Karpas-422 (cell line): ENCODE measurements at regions not wholly inside any gene's neighbourhood (a gene's known extent, or its start where the extent isn't known, plus 50 kb on each side); places are given as distances from the start of the nearest gene placed in this dataset.

ENCODE experiments used
- DNase-seq: peaks from one replicate; pipeline ENCODE4 v3.0.0-alpha.2; 2015
- H2AFZ ChIP-seq: fragments of 200-600 bp; sonication (generic); 2 replicates; pipeline ENCODE4 v1.6.1; 2014; ENCODE audit warnings: antibody characterized with exemption, low read length, mixed read lengths
- H3K27ac ChIP-seq: fragments of 200-600 bp; sonication (generic); 2 replicates; pipeline ENCODE4 v1.5.1; 2014; ENCODE audit warnings: mild to moderate bottlenecking, low read length, moderate library complexity
- H3K27me3 ChIP-seq: fragments of 200-600 bp; sonication (generic); 2 replicates; pipeline ENCODE4 v1.6.1; 2014; ENCODE audit warnings: low read length, mixed read lengths
- H3K36me3 ChIP-seq: fragments of 200-600 bp; sonication (generic); 2 replicates; pipeline ENCODE4 v1.6.1; 2014; ENCODE audit warnings: low read length, mixed read lengths; ENCODE audit not compliant: insufficient read depth
- H3K4me1 ChIP-seq: fragments of 200-600 bp; sonication (generic); 2 replicates; pipeline ENCODE4 v1.6.1; 2014; ENCODE audit warnings: mild to moderate bottlenecking, low read length, mixed read lengths
- H3K4me2 ChIP-seq: fragments of 200-600 bp; sonication (generic); 2 replicates; pipeline ENCODE4 v1.6.1; 2014; ENCODE audit warnings: low read length, low read depth, mild to moderate bottlenecking; ENCODE audit not compliant: poor library complexity, severe bottlenecking
- H3K4me3 ChIP-seq: fragments of 200-600 bp; sonication (generic); 2 replicates; pipeline ENCODE4 v1.5.1; 2014; ENCODE audit warnings: mild to moderate bottlenecking, antibody characterized with exemption, low read length, mixed read lengths
- H3K79me2 ChIP-seq: fragments of 200-600 bp; sonication (generic); 2 replicates; pipeline ENCODE4 v1.6.1; 2014; ENCODE audit warnings: mild to moderate bottlenecking, low read length, mixed read lengths
- H3K9ac ChIP-seq: fragments of 200-600 bp; sonication (generic); 2 replicates; pipeline ENCODE4 v1.6.0; 2014; ENCODE audit warnings: low read length
- H3K9me2 ChIP-seq: fragments of 200-600 bp; sonication (generic), shearing (Covaris generic); replicated peaks from 2 replicates; pipeline ENCODE4 v1.6.0; 2014; ENCODE audit warnings: mild to moderate bottlenecking, low read length, moderate library complexity; ENCODE audit not compliant: insufficient read depth
- H3K9me3 ChIP-seq: fragments of 300-700, 200-600 bp; sonication (generic); 2 replicates; pipeline ENCODE4 v1.6.1; 2014; ENCODE audit warnings: low read length, mixed read lengths
- H4K20me1 ChIP-seq: fragments of 200-600 bp; sonication (generic); 2 replicates; pipeline ENCODE4 v1.6.1; 2014; ENCODE audit warnings: mild to moderate bottlenecking, antibody characterized with exemption, low read length, low read depth; ENCODE audit not compliant: insufficient read depth

- H3K27ac ChIP-seq: no peak overlapping the region
- H3K36me3 ChIP-seq: no peaks in the 10 kb centered on the region
- no peaks in the 10 kb centered on the region for H4K20me1 ChIP-seq
- H3K9me3 ChIP-seq: peaks cover 5% of the 10 kb centered on the region; the same call in 1 of the 2 replicates
- no peak overlapping the region for H3K4me3 ChIP-seq
- H3K9me2 ChIP-seq: no peaks in the 10 kb centered on the region
- no peak overlapping the region for H3K4me2 ChIP-seq
- DNase-seq: no peak
- no peaks in the 10 kb centered on the region for H3K27me3 ChIP-seq
- H3K9ac ChIP-seq: no peak overlapping the region
- H3K4me1 ChIP-seq: no peaks in the 10 kb centered on the region
- no peaks in the 10 kb centered on the region for H3K79me2 ChIP-seq
- no peak overlapping the region for H2AFZ ChIP-seq
These were observed 159.8 kb downstream of the SLITRK1 start for GRCh38 chr13:83722443-83722842.

- no peaks in the 10 kb centered on the region for H4K20me1 ChIP-seq
- H2AFZ ChIP-seq: no peak overlapping the region
- H3K4me3 ChIP-seq: no peak overlapping the region
- no peak overlapping the region for H3K4me2 ChIP-seq
- no peaks in the 10 kb centered on the region for H3K79me2 ChIP-seq
- no peaks in the 10 kb centered on the region for H3K9me2 ChIP-seq
- no peak overlapping the region for H3K27ac ChIP-seq
- no peak overlapping the region for H3K9ac ChIP-seq
- H3K4me1 ChIP-seq: no peaks in the 10 kb centered on the region
- peaks cover 3% of the 10 kb centered on the region; the same call in 1 of the 2 replicates for H3K9me3 ChIP-seq
- no peak for DNase-seq
- no peaks in the 10 kb centered on the region for H3K27me3 ChIP-seq
- H3K36me3 ChIP-seq: no peaks in the 10 kb centered on the region
These were observed 166.2 kb downstream of the SLITRK1 start for GRCh38 chr13:83716121-83716520.

GRCh38 chr13:83714236-83714635 lies 168.0 kb downstream of the SLITRK1 start:
- no peaks in the 10 kb centered on the region for H3K79me2 ChIP-seq
- H3K4me1 ChIP-seq: no peaks in the 10 kb centered on the region
- peaks cover 3% of the 10 kb centered on the region; the same call in 1 of the 2 replicates for H3K9me3 ChIP-seq
- H3K9me2 ChIP-seq: no peaks in the 10 kb centered on the region
- no peak overlapping the region for H3K4me3 ChIP-seq
- H3K36me3 ChIP-seq: no peaks in the 10 kb centered on the region
- H3K9ac ChIP-seq: no peak overlapping the region
- H2AFZ ChIP-seq: no peak overlapping the region
- no peak overlapping the region for H3K4me2 ChIP-seq
- no peak overlapping the region for H3K27ac ChIP-seq
- no peak for DNase-seq
- H4K20me1 ChIP-seq: no peaks in the 10 kb centered on the region
- no peaks in the 10 kb centered on the region for H3K27me3 ChIP-seq

GRCh38 chr13:83710133-83710515 lies 172.2 kb downstream of the SLITRK1 start:
- Histone ChIP-seq H2AFZ (no peak overlapping the region), H3K4me2 (no peak overlapping the region)
- no peak for DNase-seq

GRCh38 chr13:83709426-83710132 lies 172.7 kb downstream of the SLITRK1 start:
- Histone ChIP-seq H3K4me3 (no peak overlapping the region), H3K9me2 (0 out of 2 replicates have a peak, but pooled peaks cover 2% of the 10 kb centered on the region), H3K4me1 (no peaks in the 10 kb centered on the region)

More at GRCh38 chr13:83710133-83710515, 172.2 kb downstream of the SLITRK1 start:
- Histone ChIP-seq H3K4me1 (no peaks in the 10 kb centered on the region), H4K20me1 (no peaks in the 10 kb centered on the region), H3K36me3 (no peaks in the 10 kb centered on the region), H3K79me2 (no peaks in the 10 kb centered on the region), H3K9me2 (0 out of 2 replicates have a peak, but pooled peaks cover 2% of the 10 kb centered on the region), H3K27ac (no peak overlapping the region), H3K9me3 (peaks cover 10% of the 10 kb centered on the region; the same call in 1 of the 2 replicates), H3K9ac (no peak overlapping the region), H3K27me3 (no peaks in the 10 kb centered on the region), H3K4me3 (no peak overlapping the region)

GRCh38 chr13:83702021-83702420 lies 180.3 kb downstream of the SLITRK1 start:
- H3K27me3 ChIP-seq: no peaks in the 10 kb centered on the region
- H3K4me3 ChIP-seq: no peak overlapping the region
- H3K27ac ChIP-seq: no peak overlapping the region
- no peak overlapping the region for H2AFZ ChIP-seq
- 0 out of 2 replicates have a peak, but pooled peaks cover 2% of the 10 kb centered on the region for H3K9me2 ChIP-seq
- H3K9me3 ChIP-seq: peaks cover 9% of the 10 kb centered on the region; the same call in 1 of the 2 replicates
- H4K20me1 ChIP-seq: no peaks in the 10 kb centered on the region
- H3K79me2 ChIP-seq: no peaks in the 10 kb centered on the region
- H3K4me2 ChIP-seq: no peak overlapping the region
- no peak overlapping the region for H3K9ac ChIP-seq
- H3K4me1 ChIP-seq: no peaks in the 10 kb centered on the region
- no peak for DNase-seq
- no peaks in the 10 kb centered on the region for H3K36me3 ChIP-seq

More at GRCh38 chr13:83709426-83710132, 172.7 kb downstream of the SLITRK1 start:
- Histone ChIP-seq H4K20me1 (no peaks in the 10 kb centered on the region), H3K27ac (no peak overlapping the region), H3K9ac (no peak overlapping the region), H3K79me2 (no peaks in the 10 kb centered on the region), H3K36me3 (no peaks in the 10 kb centered on the region), H2AFZ (no peak overlapping the region), H3K27me3 (no peaks in the 10 kb centered on the region), H3K4me2 (no peak overlapping the region), H3K9me3 (peaks cover 10% of the 10 kb centered on the region; the same call in 1 of the 2 replicates)
- DNase-seq: no peak

- Histone ChIP-seq H2AFZ (no peak overlapping the region), H3K27me3 (no peaks in the 10 kb centered on the region), H3K27ac (no peak overlapping the region), H4K20me1 (no peaks in the 10 kb centered on the region), H3K4me1 (no peaks in the 10 kb centered on the region), H3K9me3 (0 out of 2 replicates have a peak, but pooled peaks cover 3% of the 10 kb centered on the region), H3K36me3 (no peaks in the 10 kb centered on the region), H3K4me3 (no peak overlapping the region), H3K79me2 (no peaks in the 10 kb centered on the region), H3K4me2 (no peak overlapping the region), H3K9me2 (no peaks in the 10 kb centered on the region), H3K9ac (no peak overlapping the region)
- DNase-seq: no peak
These were observed 189.5 kb downstream of the SLITRK1 start for GRCh38 chr13:83692800-83693199.

GRCh38 chr13:83691966-83692365 lies 190.3 kb downstream of the SLITRK1 start:
- no peak overlapping the region for H3K27ac ChIP-seq
- no peak for DNase-seq
- no peaks in the 10 kb centered on the region for H3K36me3 ChIP-seq
- H3K27me3 ChIP-seq: no peaks in the 10 kb centered on the region
- no peak overlapping the region for H3K4me3 ChIP-seq
- H4K20me1 ChIP-seq: no peaks in the 10 kb centered on the region
- no peak overlapping the region for H3K9ac ChIP-seq
- peaks cover 5% of the 10 kb centered on the region; the same call in 1 of the 2 replicates for H3K9me3 ChIP-seq
- no peaks in the 10 kb centered on the region for H3K9me2 ChIP-seq
- no peaks in the 10 kb centered on the region for H3K4me1 ChIP-seq
- H2AFZ ChIP-seq: no peak overlapping the region
- H3K79me2 ChIP-seq: no peaks in the 10 kb centered on the region
- H3K4me2 ChIP-seq: no peak overlapping the region
